Skeletal muscle tissue (tissue), 3 donors: ENCODE measurements at regions not wholly inside any gene's neighbourhood (a gene's known extent, or its start where the extent isn't known, plus 50 kb on each side); places are given as distances from the start of the nearest gene placed in this dataset.

ENCODE experiments used
- H3K27ac ChIP-seq: one replicate; pipeline ENCODE4 v1.7.0; 2013; ENCODE audit warnings: mild to moderate bottlenecking, low read depth, low read length, inconsistent platforms
- H3K27me3 ChIP-seq, 3 donors: one replicate each; pipeline ENCODE4 v1.7.0; 2013; ENCODE audit warnings: low read length in 3 of 3; ENCODE audit not compliant: control insufficient read depth in 3 of 3, insufficient read depth in 3 of 3
- H3K36me3 ChIP-seq, 3 donors: one replicate each; pipeline ENCODE4 v1.7.0; 2013; ENCODE audit warnings: low read length in 3 of 3; ENCODE audit not compliant: control insufficient read depth in 3 of 3, insufficient read depth in 3 of 3
- H3K4me1 ChIP-seq, 3 donors: one replicate each; pipeline ENCODE4 v1.7.0; 2013; ENCODE audit warnings: low read length in 3 of 3, mild to moderate bottlenecking in 3 of 3; ENCODE audit not compliant: control insufficient read depth in 3 of 3, insufficient read depth in 3 of 3
- H3K4me3 ChIP-seq, 3 donors: one replicate each; pipeline ENCODE4 v1.7.0; 2013; ENCODE audit warnings: low read length in 3 of 3
- H3K9ac ChIP-seq, 3 donors: one replicate each; pipeline ENCODE4 v1.7.0; 2013; ENCODE audit warnings: low read length in 3 of 3, mild to moderate bottlenecking in 3 of 3, moderate library complexity in 2 of 3, low read depth in 1 of 3
- H3K9me3 ChIP-seq, 3 donors: one replicate each; pipeline ENCODE4 v1.7.0; 2013; ENCODE audit warnings: low read length in 3 of 3; ENCODE audit not compliant: control insufficient read depth in 3 of 3
- donor health status: Osteomylitis.

DNA sequence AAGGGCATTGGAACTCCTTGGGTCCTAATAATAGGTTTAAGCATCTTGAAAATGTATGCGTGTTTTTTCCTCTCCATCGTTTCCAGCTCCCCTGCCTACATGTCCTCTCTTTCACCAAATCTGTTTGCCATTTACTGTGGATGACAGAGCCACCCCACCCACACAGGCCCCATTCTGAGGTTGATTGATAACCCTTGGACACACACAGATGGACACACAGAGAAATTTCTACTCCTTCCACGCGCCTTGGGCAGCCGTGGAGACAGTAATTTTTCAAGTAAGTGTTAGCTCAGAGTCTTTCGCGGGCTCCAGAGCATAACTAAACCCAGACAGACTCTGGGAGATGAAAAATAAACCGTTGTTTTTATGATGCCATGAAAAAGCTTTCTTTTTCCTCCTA, 103.3 kb upstream of the NLRP1 start:
- no peak overlapping the region for H3K27ac ChIP-seq
- H3K9me3 ChIP-seq = peaks cover 0 to 5% (median 0%) of the 10 kb centered on the region in 3 donors
- no peaks in the 10 kb centered on the region for H3K4me1 ChIP-seq
- no peak overlapping the region for H3K4me3 ChIP-seq
- H3K36me3 ChIP-seq = no peaks in the 10 kb centered on the region
- peaks cover 0 to 12% (median 7%) of the 10 kb centered on the region in 3 donors for H3K27me3 ChIP-seq
- H3K9ac ChIP-seq = no peak overlapping the region

DNA sequence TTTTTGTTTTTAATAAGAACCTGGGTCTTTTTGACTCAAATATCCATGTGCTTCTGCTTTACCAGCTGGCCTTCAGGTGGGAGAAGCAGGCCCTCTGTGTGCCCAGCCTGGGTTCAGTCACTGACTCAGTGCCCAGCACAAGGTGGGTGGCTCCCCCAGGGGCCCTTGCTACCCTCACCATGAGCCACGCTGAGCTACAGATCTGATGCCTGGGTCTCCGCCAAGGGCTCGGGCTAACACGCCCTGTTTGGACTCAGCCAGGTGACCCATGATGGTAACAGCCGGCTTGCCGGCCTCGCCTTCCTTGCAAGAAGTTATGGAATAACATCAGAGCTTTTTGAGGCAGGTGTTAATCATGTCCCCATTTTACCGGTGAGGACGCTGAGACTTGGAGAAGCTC, 109.5 kb upstream of the NLRP1 start:
- Histone ChIP-seq H3K27ac (no peak overlapping the region), H3K27me3 (peaks cover 5 to 20% (median 14%) of the 10 kb centered on the region in 3 donors), H3K4me3 (no peak overlapping the region), H3K36me3 (no peaks in the 10 kb centered on the region), H3K9me3 (no peaks in the 10 kb centered on the region), H3K9ac (no peak overlapping the region), H3K4me1 (no peaks in the 10 kb centered on the region)

DNA sequence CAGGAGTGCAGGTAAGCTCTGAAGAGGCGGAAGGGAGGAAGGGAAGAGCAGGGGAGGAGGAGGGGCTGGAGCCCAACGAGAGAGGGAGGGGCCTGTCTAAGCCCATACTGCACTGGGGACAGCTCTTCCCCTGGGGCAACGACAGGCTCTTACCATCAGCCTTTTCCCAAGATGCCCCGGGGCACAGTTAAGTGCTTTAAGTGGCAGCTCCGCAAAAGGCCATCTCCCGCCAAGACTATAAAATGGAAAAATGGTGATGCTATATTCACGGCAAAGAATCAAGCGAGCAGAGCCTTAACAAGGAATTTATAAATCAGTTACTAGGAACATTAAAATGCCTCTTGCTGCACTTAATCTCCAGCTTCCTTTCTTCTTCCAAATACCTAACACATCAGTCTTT, 110.2 kb upstream of the NLRP1 start:
- Histone ChIP-seq H3K4me1 (no peaks in the 10 kb centered on the region), H3K9me3 (no peaks in the 10 kb centered on the region), H3K9ac (no peak overlapping the region), H3K36me3 (no peaks in the 10 kb centered on the region), H3K4me3 (no peak overlapping the region), H3K27me3 (peaks cover 5 to 23% (median 18%) of the 10 kb centered on the region in 3 donors), H3K27ac (no peak overlapping the region)

DNA sequence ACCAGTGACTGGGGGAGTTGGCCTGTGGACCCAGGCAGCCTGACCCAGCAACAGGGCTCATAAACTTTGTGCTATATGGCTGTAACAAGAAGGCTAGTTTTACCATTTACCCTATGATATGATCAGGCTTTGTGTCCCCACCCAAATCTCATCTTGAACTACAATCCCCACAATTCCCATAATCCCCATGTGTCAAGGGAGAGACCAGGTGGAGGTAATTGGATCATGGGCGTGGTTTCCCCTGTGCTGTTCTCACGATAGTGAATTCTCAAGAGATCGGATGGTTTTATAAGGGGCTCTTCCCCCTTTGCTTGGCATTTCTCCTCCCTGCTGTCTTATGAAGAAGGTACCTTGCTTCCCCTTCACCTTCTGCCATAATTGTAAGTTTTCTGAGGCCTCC, 111.2 kb upstream of the NLRP1 start:
- H3K36me3 ChIP-seq = no peaks in the 10 kb centered on the region
- peaks cover 5 to 28% (median 26%) of the 10 kb centered on the region in 3 donors for H3K27me3 ChIP-seq
- H3K4me1 ChIP-seq = no peaks in the 10 kb centered on the region
- no peak overlapping the region for H3K27ac ChIP-seq
- H3K4me3 ChIP-seq = no peak overlapping the region
- H3K9ac ChIP-seq = no peak overlapping the region
- H3K9me3 ChIP-seq = no peaks in the 10 kb centered on the region

DNA sequence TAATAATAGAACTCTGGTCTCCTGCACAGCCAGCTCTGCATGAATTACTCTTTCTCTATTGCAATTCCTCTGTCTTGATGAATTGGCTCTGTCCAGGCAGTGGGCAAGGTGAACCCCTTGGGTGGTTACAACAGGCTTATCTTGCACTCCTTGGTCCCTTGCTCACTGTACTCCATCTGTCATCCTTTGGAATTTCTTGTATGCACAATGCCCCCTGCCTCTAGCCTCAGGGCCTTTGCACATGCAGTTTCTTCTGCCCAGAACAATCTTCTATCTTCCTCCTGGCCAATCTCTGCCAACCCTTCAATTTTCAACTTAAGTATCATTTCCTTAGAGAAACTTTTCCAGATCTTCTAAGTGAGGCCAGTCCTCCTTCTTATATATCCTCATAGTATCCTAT, 114.7 kb upstream of the NLRP1 start:
- Histone ChIP-seq H3K36me3 (no peaks in the 10 kb centered on the region), H3K9me3 (peaks cover 0 to 4% (median 3%) of the 10 kb centered on the region in 3 donors), H3K4me1 (no peaks in the 10 kb centered on the region), H3K27me3 (peaks cover 5 to 39% (median 34%) of the 10 kb centered on the region in 3 donors), H3K9ac (no peak overlapping the region), H3K4me3 (no peak overlapping the region), H3K27ac (no peak overlapping the region)

DNA sequence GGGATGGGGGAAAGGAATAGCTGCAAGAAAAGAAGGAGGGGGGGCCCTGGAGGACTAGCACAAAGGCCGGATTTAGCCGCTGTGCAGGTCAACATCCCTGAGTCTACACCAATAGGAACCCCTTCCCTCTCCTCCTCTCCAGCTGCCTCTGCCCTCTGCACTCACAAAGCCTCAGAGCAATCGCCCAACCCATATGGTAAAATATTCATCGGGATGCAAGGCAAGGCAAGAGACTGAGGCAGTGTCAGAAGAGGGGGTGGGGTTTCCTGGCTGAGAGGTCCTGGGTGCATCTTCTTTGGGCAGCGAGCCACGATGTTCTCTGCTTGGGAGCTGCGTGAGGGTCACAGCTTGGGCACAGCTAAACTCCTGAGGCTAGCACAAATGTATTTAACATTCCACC, 115.5 kb upstream of the NLRP1 start:
- Histone ChIP-seq H3K27ac (no peak overlapping the region), H3K4me1 (no peaks in the 10 kb centered on the region), H3K9me3 (peaks cover 0 to 4% (median 3%) of the 10 kb centered on the region in 3 donors), H3K27me3 (peaks cover 5 to 45% (median 33%) of the 10 kb centered on the region in 3 donors), H3K9ac (no peak overlapping the region), H3K36me3 (no peaks in the 10 kb centered on the region), H3K4me3 (no peak overlapping the region)

DNA sequence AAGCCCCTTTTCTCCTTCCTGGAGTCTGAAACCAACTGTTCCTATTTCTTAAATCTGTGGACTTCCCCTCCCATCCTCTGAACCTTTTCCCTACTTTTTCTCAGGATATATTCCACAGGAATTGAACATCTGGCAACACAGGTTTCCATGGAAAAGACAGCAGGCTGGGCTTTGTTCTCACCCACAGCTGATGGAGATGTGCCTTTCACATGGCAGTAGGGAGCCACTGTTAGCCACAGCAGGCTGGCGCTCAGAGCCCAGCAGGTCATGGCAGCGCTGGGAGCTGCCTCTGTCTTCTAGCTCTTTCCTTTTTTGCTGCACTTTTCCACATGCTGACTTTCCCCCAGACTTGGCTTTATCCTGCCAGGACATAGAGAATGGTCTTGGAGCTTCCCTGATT, 116.4 kb upstream of the NLRP1 start:
- H3K4me1 ChIP-seq = no peaks in the 10 kb centered on the region
- no peak overlapping the region for H3K27ac ChIP-seq
- no peak overlapping the region for H3K9ac ChIP-seq
- H3K9me3 ChIP-seq = peaks cover 0 to 4% (median 3%) of the 10 kb centered on the region in 3 donors
- no peaks in the 10 kb centered on the region for H3K36me3 ChIP-seq
- H3K27me3 ChIP-seq = peaks cover 5 to 53% (median 37%) of the 10 kb centered on the region in 3 donors
- no peak overlapping the region for H3K4me3 ChIP-seq

DNA sequence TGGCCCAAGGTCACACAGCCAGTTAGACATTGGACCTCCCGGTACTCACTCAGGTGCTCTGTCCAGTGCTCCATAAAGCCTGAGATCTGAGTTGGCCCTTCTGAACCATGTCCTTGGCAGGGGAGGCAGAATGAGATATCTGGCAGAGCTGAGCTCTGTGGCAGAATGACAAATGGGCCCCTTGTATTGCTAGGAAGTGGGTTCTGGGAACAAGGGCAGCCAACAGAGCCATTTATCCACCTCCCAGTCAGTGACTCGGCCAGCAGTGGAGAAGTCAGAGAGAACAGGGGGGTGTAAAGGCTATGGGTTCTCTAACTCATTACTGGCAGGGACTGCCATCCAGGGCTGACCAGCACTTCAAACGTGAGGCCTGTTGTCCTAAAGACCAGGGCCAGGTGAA, 117.1 kb upstream of the NLRP1 start:
- H3K4me1 ChIP-seq = peaks cover 0 to under 1% (median under 1%) of the 10 kb centered on the region in 3 donors
- no peaks in the 10 kb centered on the region for H3K36me3 ChIP-seq
- no peak overlapping the region for H3K27ac ChIP-seq
- H3K9me3 ChIP-seq = peaks cover 0 to 4% (median 3%) of the 10 kb centered on the region in 3 donors
- no peak overlapping the region for H3K4me3 ChIP-seq
- peaks cover 5 to 50% (median 34%) of the 10 kb centered on the region in 3 donors for H3K27me3 ChIP-seq
- H3K9ac ChIP-seq = no peak overlapping the region

DNA sequence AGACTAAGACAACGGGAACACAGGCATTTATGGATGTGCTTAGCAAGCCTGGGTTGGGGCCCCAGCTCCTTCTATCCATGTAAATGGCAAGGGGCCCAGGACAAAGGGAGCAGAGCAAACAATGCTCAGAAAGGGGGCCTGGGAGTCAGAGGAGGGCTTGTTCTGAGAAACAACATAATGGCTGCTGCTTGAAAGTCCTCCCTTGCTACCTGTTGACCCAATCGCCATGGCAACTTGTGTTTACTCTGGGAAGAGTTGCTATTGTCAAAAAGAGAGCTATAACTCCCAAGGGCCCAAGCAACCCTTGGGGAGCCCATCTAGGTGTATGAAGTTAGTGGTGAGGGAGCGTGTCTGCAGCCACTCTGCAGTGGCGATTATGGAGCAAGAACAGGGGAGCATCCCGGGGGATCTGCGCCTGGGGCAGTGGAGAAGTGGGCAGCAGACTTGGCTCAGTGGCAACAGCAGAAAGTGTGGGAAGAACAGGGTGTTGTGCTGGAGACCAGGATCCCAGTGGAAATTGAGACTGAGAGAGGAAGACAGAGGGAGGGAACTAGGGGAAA, 118.7 kb upstream of the NLRP1 start:
- Histone ChIP-seq H3K27ac (no peak overlapping the region), H3K9me3 (peaks cover 0 to 4% (median 3%) of the 10 kb centered on the region in 3 donors), H3K4me3 (no peak overlapping the region), H3K4me1 (peaks cover 0 to 8% (median 4%) of the 10 kb centered on the region in 3 donors), H3K9ac (no peak overlapping the region), H3K36me3 (no peaks in the 10 kb centered on the region), H3K27me3 (peaks cover under 1 to 42% (median 28%) of the 10 kb centered on the region in 3 donors)

DNA sequence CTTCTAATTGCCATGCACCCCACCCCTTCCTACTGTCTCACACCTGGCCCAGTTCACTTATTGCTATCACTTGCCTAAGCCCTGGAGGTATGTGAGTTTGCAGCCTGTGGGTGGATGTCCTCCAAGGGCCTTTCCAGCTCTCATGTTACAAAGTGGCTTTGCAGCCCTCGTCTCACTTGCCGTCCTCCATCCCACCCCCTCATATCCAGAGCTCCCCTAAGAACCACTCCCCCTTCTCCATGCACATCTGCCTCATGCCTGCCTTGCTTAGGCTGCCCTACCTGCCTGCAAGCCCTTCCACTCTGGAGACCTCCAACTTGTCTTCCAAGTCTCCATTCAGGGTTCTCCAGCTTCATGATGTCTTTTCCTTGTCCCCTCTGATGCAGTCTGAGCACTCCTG, 119.4 kb upstream of the NLRP1 start:
- Histone ChIP-seq H3K36me3 (no peaks in the 10 kb centered on the region), H3K4me1 (peaks cover 0 to 8% (median 4%) of the 10 kb centered on the region in 3 donors), H3K4me3 (no peak overlapping the region), H3K9ac (no peak overlapping the region), H3K27ac (no peak overlapping the region), H3K27me3 (peaks cover 0 to 42% (median 27%) of the 10 kb centered on the region in 3 donors), H3K9me3 (peaks cover 0 to 4% (median 3%) of the 10 kb centered on the region in 3 donors)
